HG03521 (cell line): ENCODE measurements at regions not wholly inside any gene's neighbourhood (a gene's known extent, or its start where the extent isn't known, plus 50 kb on each side); places are given as distances from the start of the nearest gene placed in this dataset.

Source experiments
- ATAC-seq: cut with Tn5 transposase; IDR thresholded peaks from one replicate; pipeline ENCODE4 v1.9.1; 2021; ENCODE audit warnings: mild to moderate bottlenecking, moderate library complexity; ENCODE audit not compliant: unreplicated experiment

DNA sequence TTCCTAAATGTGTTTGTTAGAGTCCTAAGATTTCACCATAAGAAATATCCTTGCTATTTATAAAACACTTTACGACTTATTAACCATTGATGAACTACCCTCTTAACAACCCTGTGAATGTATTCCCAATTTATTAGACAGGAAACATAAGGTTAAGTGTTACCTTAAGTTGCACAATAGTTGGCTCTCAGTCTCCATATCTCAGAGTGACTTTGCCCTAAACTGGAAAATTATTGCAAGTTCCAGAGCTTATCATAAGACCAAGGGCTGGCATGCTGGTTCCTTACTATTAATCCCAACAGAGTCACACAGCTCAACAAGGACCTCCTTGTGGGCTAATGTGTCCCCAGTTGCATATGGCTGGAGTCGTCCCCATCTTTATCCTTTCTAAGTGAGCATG lies 165.8 kb downstream of the INSIG2 start:
- ATAC-seq = no peak

GRCh38 chr2:118251427-118251826 lies 163.2 kb downstream of the INSIG2 start:
- no peak for ATAC-seq

DNA sequence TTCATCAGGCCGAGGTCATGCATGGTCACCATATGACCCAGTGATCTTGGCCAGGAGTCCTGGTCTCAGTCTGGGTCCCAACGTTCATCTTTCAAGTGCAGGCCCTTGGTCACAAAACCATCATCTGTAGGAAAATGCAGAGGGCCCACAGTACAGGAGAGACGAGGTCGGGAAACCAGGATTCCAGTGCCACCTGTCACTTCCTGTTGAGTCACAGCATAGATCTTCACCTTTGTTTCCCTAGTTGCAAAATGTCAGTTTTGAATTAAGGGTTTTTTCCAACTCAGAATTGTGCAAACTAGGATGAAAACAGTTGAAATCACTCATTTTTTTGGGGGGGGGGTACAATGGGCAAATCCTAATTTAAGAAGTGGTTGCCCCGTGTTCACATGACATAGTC lies 162.2 kb downstream of the INSIG2 start:
- no peak for ATAC-seq

GRCh38 chr2:118250001-118250400 lies 161.7 kb downstream of the INSIG2 start:
- ATAC-seq = no peak

DNA sequence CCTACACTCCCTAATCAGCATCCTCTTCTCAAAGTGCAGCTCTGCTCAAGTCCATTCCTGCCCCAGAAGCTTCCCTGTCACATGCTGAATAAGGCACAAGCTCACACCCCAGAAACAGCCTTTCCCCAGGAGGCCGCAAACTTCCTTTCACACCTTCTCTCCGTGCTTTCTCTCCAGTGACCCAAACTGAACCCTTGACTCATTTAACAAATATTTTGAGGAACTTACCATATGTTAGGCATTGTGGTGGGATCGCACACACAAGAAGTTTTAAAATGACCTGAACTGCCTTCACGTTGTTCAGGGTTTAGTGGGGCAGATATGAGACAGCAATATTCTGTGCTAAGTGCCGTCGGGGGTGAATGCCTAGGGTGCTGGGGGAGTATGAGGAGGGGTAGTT lies 161.3 kb downstream of the INSIG2 start:
- ATAC-seq = peak; percentile 68

GRCh38 chr2:118246726-118247125 lies 158.5 kb downstream of the INSIG2 start:
- ATAC-seq = no peak

DNA sequence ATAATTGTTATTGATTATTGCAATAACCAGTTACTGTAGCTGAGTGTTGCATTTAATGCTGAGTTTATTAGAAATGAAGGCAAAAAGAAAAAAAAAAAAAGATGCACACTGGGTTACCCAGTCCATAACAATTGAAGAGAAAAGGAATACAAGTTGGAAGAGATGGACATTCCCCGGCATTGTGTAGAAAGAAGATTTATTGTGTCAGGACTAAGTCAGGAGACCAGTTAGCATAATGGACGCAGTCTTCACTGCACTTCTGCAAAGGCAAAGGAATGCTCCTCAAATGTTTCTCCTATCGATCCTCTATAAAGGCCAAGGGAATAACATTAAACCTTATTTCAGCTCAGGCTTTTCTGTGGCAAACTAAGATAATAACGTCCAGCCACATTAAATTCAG lies 157.8 kb downstream of the INSIG2 start:
- no peak for ATAC-seq

- no peak for ATAC-seq
Observed at GRCh38 chr2:118244686-118245085, 156.4 kb downstream of the INSIG2 start.

DNA sequence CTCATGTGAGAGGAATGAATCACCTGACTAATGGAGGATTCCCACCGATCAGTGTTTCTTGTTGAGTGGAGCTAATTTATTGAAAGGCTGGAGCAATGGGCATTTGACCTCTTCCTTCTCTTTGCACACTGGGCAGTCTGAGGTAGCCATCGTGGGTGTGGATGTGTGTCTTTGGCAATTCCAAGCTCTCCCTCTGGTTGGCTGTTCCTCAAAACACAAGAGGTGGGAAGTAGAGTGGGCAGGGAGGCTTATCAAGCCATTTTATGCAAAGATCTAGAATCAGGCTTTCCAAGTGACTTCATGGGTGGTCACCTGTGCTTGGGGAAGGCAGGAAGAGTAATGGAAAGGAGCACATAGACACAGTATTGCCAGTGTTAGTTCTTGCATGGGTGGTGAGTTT lies 154.8 kb downstream of the INSIG2 start:
- no peak for ATAC-seq

- no peak for ATAC-seq
Observed at GRCh38 chr2:118242216-118242615, 153.9 kb downstream of the INSIG2 start.

DNA sequence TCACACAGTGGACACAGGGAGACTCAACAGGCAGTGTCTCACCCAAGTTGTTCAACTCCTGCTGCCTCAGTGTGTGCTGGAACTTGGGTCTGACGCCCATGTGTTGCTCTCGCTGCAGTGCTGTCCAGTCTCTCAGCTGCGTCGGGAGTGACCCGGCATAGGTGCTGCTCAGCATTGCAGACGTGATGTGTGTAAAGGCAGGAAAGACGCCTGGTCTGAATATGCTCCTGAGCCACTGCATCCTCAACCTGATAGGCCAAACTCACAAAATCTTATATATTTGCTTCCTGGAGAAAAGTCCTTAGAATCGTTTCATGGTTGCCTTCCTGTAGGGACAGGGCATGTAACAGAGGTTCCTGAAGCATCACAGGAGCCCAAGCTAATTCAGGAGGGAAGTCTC lies 152.9 kb downstream of the INSIG2 start:
- no peak for ATAC-seq

- no peak for ATAC-seq
Observed at GRCh38 chr2:118240276-118240675, 152.0 kb downstream of the INSIG2 start.

GRCh38 chr2:118239284-118239683 lies 151.0 kb downstream of the INSIG2 start:
- no peak for ATAC-seq

DNA sequence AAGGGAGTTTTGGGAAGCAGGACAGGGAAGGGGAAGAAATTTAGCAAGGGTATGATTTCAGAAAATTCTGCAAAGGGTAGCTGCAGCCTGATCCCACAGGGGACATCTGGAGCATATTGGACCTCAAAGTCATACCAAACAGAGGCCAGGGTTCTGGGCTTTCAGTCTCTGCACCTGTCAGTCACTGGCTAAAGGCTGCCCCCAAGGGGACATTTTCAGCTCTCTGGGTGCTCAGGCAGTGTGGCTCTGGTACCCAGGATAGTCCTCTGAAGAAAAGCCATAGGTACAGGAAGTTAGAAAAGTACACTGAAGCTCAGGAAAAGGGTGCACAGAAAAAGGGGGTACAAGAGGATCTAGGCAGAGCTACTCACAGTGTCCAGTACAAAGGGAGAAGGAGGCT lies 149.2 kb downstream of the INSIG2 start:
- ATAC-seq = no peak

- ATAC-seq = no peak
Observed at GRCh38 chr2:118232796-118233195, 144.5 kb downstream of the INSIG2 start.

- ATAC-seq = no peak
Observed at GRCh38 chr2:118232391-118232790, 144.1 kb downstream of the INSIG2 start.

DNA sequence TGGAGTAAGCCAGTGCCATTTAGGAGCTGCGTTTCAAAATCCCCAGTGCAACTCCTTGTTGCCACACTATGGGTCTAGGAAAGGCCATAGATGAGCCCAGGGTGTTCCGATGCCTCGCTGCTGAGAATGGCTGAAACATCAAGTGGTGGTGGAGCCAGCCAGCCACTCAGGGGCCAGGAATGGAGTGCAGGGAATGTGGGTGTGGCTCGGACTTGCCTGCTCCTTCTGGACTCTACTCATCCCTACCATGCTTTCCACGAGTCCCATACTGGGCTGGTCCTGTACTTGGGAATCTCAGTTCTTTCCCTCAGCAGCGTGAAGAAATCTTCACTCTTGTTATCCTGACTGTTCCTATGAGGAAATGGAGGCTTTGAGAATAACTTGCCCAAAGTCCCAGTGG lies 143.5 kb downstream of the INSIG2 start:
- ATAC-seq = no peak

DNA sequence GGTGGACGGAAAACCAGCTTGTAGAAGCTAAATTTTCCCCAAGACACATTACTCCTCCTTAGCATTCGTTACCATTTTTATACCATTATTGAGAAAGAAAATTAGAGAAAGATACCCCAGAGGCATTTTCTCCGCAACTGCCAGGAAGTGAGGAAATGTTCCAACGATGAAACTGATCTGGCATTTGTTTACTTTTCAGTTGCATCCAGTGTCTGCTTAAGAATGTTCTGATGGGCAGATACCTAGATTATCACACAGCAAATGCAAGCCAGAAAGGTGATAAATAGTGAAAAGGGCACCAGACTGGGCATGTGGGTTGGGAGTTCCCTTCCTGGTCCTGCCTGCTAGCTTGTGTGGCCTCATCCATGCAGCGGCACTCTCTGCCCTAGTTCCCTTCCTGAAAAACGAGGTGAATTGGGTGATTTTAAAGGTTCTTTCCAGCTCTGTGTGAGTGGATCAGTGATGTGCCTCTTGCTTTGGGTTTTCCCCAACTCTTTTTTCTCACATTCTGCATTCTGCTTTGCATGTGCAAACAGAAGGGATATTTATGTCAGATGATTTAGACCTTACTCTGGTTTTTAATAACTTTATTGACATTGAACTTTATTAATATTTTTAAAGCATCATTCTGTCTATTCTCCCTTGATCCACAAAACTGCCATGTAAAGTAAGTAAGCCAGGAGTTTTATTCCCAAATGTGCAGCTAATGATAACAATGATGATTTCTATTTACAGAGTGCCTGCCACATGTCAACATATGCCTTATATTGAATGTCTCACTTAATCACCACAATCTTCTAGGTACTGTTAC lies 139.6 kb downstream of the INSIG2 start:
- ATAC-seq = no peak

DNA sequence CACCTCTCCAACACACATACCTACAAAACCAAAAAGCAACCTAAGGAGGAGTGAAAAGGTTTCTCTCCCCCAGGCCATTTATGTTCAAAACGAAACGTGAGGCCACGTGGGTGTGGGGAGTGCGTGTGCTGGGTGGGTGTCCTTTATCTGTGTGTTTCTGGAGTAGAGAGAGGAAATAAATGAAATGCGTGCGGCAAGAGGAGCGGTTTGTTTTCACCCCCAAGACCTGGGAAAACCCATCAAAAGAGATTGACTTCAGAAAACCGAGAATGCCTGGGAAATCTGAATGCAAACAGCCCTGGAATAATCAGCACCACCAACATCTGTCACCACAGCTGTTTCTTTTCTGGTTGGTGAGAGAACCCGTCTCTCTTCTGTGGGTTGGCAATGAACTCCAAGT lies 137.4 kb downstream of the INSIG2 start:
- ATAC-seq = no peak

DNA sequence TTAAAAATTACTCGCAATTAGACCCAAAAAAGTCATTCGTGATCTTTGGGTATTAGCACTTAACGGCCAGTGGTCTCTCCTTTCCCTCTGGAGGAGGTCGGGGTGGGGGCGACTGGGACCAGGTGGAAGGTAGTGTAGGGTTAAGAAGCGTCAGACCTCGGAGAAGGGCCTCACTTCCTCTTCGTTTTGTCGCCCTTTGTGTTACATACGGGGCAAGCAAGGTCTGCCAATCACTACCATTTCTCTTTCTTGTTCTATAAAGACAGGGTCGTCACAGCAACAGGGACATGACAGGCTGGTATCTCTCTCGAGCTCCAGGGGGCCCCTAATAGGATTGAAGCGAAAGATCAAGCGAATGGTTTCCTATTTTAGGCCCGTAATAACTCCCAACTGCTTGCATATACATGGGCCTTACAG lies 136.6 kb downstream of the INSIG2 start:
- no peak for ATAC-seq

DNA sequence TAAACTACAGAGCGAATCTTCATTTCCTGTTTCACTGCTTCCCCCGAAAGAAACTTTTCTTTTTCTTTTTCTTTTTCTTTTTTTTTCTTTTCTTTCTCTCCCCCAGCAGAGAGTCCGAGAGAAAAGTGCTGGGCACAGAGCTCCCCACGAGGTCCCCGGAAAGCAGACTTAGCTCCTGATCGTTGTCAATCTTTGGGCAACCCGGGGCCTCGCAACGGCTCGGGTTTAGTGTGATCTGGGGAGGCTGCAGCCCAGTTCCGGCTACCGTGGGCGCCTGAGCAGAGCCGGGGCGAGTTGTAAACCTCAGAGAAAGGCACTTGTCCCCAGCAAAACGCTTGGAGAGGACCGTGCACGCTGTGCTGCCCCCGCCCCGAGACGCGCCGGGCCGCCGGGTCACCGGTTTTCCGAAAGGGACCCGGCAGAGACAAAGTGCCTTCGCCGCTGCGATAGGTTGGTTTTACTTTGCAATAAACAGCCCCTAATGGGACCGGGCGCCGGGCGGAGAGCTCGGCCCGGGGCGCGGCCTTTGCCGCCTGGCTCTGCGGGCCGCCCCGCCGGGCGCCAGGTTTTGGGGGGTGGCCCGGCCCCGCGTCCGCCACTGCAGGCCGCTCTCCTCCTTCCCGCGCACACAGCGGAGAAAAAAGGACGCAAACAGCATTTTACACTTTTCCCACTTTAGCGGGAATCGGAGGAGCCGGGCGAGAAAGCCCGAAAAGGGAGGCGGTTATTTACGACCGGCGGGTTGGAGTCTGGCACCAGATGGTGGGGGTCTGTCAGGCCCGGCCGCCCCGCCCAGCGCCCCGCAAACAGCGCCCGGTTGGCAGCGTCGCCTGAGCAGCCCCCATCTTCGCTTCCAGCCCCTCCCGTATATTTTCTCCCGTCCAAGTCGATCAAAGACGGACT lies 136.0 kb downstream of the INSIG2 start:
- ATAC-seq = peak; percentile 49

- no peak for ATAC-seq
Observed at GRCh38 chr2:118223511-118223991, 135.3 kb downstream of the INSIG2 start.
